ENCODE measurements at regions not wholly inside any gene's neighbourhood (a gene's known extent, or its start where the extent isn't known, plus 50 kb on each side); places are given as distances from the start of the nearest gene placed in this dataset.

GRCh38 chr3:80086426-80086825 is 318.6 kb upstream of the ROBO1 start:
- TF ChIP-seq POLR2A (IDR thresholded peaks at IDR 0.05) (no peak), CTCF (IDR thresholded peaks at IDR 0.05) (no peak)
